B cell (primary cell): ENCODE measurements at regions not wholly inside any gene's neighbourhood (a gene's known extent, or its start where the extent isn't known, plus 50 kb on each side); places are given as distances from the start of the nearest gene placed in this dataset.

Experiments
- ATAC-seq: fragments of 200-7000 bp; cut with Tn5 transposase; one replicate; pipeline ENCODE4 v1.10.0; 2021; ENCODE audit warnings: low read depth, mild to moderate bottlenecking, moderate number of reproducible peaks, moderate library complexity
- CTCF ChIA-PET: fragments of 350-600 bp; sonication (Branson Sonifier 250); formaldehyde crosslinking; loops from one replicate; lab custom pipeline; 2021; ENCODE audit warnings: antibody characterized with exemption, inconsistent platforms; lab: Charles Lee
- POLR2A ChIA-PET: fragments of 350-600 bp; sonication (Branson Sonifier 250); formaldehyde crosslinking; loops from one replicate; lab custom pipeline; 2021; ENCODE audit warnings: antibody characterized with exemption; lab: Charles Lee
- DNase-seq: peaks from one replicate; pipeline ENCODE4 v3.0.0; 2013
- H2AFZ ChIP-seq: 2 replicates; pipeline ENCODE4 v1.6.1; 2012; ENCODE audit warnings: mild to moderate bottlenecking, low read depth, low read length; ENCODE audit not compliant: insufficient read depth, poor library complexity, severe bottlenecking
- H3K27ac ChIP-seq, 2 donors: 1 replicate in 1 of 2; 2 replicates in 1 of 2; pipeline ENCODE4 v1.5.1; 2012 to 2013; ENCODE audit warnings: low read length in 2 of 2, mild to moderate bottlenecking in 2 of 2, moderate library complexity in 1 of 2
- H3K27me3 ChIP-seq, 4 experiments: fragments of 200-600 bp in 1 of 4; sonication (generic) in 1 of 4; replicated peaks in 1 of 4; 1 replicate in 2 of 4; 2 replicates in 2 of 4; pipeline versions ENCODE4 v1.6.1 to v1.7.0; 2013 to 2016; ENCODE audit warnings: low read length in 3 of 4, mild to moderate bottlenecking in 2 of 4, mixed read lengths in 1 of 4, moderate library complexity in 1 of 4; ENCODE audit not compliant: insufficient read depth in 4 of 4, control insufficient read depth in 3 of 4; ENCODE audit errors: control extremely low read depth in 1 of 4
- H3K36me3 ChIP-seq, 2 experiments: replicated peaks in 1 of 2; 1 replicate in 1 of 2; 2 replicates in 1 of 2; pipeline versions ENCODE4 v1.6.1 to v1.7.1; 2013; ENCODE audit warnings: low read length in 1 of 2; ENCODE audit not compliant: insufficient read depth in 2 of 2, control insufficient read depth in 1 of 2; ENCODE audit errors: control extremely low read depth in 1 of 2, extremely low read depth in 1 of 2
- H3K4me1 ChIP-seq, 2 donors: fragments of 200-600 bp in 1 of 2; sonication (generic) in 1 of 2; 1 replicate in 1 of 2; 2 replicates in 1 of 2; pipeline versions ENCODE4 v1.5.1 to v1.6.1; 2013 to 2017; ENCODE audit warnings: low read length in 2 of 2; ENCODE audit not compliant: control insufficient read depth in 2 of 2, insufficient read depth in 2 of 2
- H3K4me2 ChIP-seq: replicated peaks from 2 replicates; pipeline ENCODE3; 2012; ENCODE audit warnings: mild to moderate bottlenecking, low read depth, low read length; ENCODE audit not compliant: poor library complexity, severe bottlenecking
- H3K4me3 ChIP-seq, 5 experiments: fragments of 200-600 bp in 1 of 5; sonication (generic) in 1 of 5; 1 replicate in 3 of 5; 2 replicates in 2 of 5; pipeline versions ENCODE4 v1.5.1 to v1.7.0; 2011 to 2016; ENCODE audit warnings: low read length in 4 of 5, mild to moderate bottlenecking in 4 of 5, low read depth in 2 of 5, control low read depth in 1 of 5, moderate library complexity in 1 of 5; ENCODE audit not compliant: insufficient read depth in 1 of 5; ENCODE audit errors: control extremely low read depth in 1 of 5, extremely low read depth in 1 of 5
- H3K79me2 ChIP-seq: fragments of 200-600 bp; sonication (generic); one replicate; pipeline ENCODE4 v1.6.0; 2016; ENCODE audit warnings: low read length; ENCODE audit not compliant: control insufficient read depth, insufficient read depth
- H3K9ac ChIP-seq: fragments of 200-600 bp; sonication (generic); 2 replicates; pipeline ENCODE4 v1.6.1; 2017; ENCODE audit warnings: mild to moderate bottlenecking, low read length, moderate library complexity
- H3K9me3 ChIP-seq, 3 donors: one replicate each; pipeline versions ENCODE4 v1.6.1 to v1.7.1; 2013; ENCODE audit warnings: low read length in 2 of 3; ENCODE audit not compliant: control insufficient read depth in 2 of 3, insufficient read depth in 1 of 3; ENCODE audit errors: control extremely low read depth in 1 of 3
- H4K20me1 ChIP-seq: 2 replicates; pipeline ENCODE4 v1.6.0; 2012; ENCODE audit warnings: mild to moderate bottlenecking, low read length; ENCODE audit not compliant: insufficient read depth, control insufficient read depth, poor library complexity, severe bottlenecking
- H3K27ac Mint-ChIP-seq: one replicate; pipeline ENCODE4 v1.8.0; 2021; ENCODE audit warnings: mixed read lengths
- H3K27me3 Mint-ChIP-seq: one replicate; pipeline ENCODE4 v1.8.0; 2021; ENCODE audit warnings: mixed read lengths
- H3K4me1 Mint-ChIP-seq: one replicate; pipeline ENCODE4 v1.8.0; 2021; ENCODE audit warnings: mixed read lengths
- H3K4me3 Mint-ChIP-seq: one replicate; pipeline ENCODE4 v1.8.0; 2021; ENCODE audit warnings: mixed read lengths
- H3K9me3 Mint-ChIP-seq: one replicate; pipeline ENCODE4 v1.8.0; 2022; ENCODE audit warnings: mixed read lengths; ENCODE audit not compliant: insufficient read depth
- CTCF ChIP-seq: fragments of 200-600 bp; IDR thresholded peaks from one replicate; pipeline ENCODE4 v1.8.0; 2022; ENCODE audit warnings: antibody characterized with exemption, mild to moderate bottlenecking
- EZH2 ChIP-seq: IDR thresholded peaks from 2 replicates; pipeline ENCODE4 v1.6.1; 2012; ENCODE audit warnings: borderline replicate concordance, low read depth, mild to moderate bottlenecking, moderate library complexity, low read length; ENCODE audit not compliant: insufficient read depth, poor library complexity, severe bottlenecking
- WGBS: methylation state at CpG from one replicate; pipeline ENCODE4 v1.1.5; 2013; ENCODE audit warnings: missing lambda C conversion rate; ENCODE audit not compliant: insufficient coverage; 5-methylcytosine and 5-hydroxymethylcytosine counted together
- intact Hi-C: fragments of 100-400 bp; cut with micrococcal nuclease; formaldehyde crosslinking; loops from one replicate; pipeline ENCODE4 v1.10.0; 2022

DNA sequence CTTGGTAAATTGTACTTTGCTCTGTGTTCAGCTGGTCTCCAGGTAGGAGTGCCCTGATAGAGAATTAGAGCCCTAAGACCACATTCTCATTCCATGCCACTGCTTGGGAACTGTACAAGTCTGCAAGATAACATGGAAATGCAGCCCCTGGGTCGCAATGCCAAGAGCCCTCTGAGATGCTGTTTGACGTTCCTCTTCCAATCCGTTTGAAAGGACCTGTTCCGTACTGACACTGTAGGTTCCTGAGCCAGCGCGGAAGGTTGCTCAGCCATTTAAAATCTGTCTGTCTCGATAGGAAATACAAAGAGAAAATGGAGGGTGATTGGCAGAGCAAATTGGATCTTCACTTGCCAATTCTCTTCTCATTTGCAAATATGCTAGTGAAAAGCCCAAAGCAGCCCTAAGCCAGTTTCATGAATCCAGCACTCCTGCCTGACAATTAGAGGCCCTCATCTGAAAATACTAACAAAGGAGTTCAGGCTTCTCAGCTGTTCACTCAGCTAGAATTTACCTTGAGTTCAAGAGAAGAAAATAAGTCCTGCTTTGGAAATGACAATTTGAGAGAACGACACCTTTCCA is 100.6 kb upstream of the AFDN start:
- DNase-seq (no peak), ATAC-seq (no peak)
- H3K27ac Mint-ChIP-seq, result no peak overlapping the region
- Histone ChIP-seq H2AFZ (no peak overlapping the region), H3K4me2 (no peak overlapping the region), H3K4me1 (no peaks in the 10 kb centered on the region), H4K20me1 (no peaks in the 10 kb centered on the region), H3K27ac (no peak overlapping the region), H3K36me3 (no peaks in the 10 kb centered on the region), H3K79me2 (no peaks in the 10 kb centered on the region), H3K9ac (no peak overlapping the region), H3K27me3 (peaks cover 0 to 15% (median 2%) of the 10 kb centered on the region in 4 experiments), H3K4me3 (no peak overlapping the region), H3K9me3 (peaks cover 0 to 14% (median 3%) of the 10 kb centered on the region in 3 donors)
- ChIA-PET CTCF (no interaction called here), POLR2A (no interaction called here)
- TF ChIP-seq EZH2 (no peak), CTCF (no peak)
- WGBS, result 91% methylated on average over 7 of the region's 8 CpGs
- H3K4me1 Mint-ChIP-seq, result no peaks in the 10 kb centered on the region
- H3K9me3 Mint-ChIP-seq, result peaks cover 4% of the 10 kb centered on the region
- no peak overlapping the region for H3K4me3 Mint-ChIP-seq
- intact Hi-C loops, result no loop called here
- peaks cover 36% of the 10 kb centered on the region for H3K27me3 Mint-ChIP-seq

DNA sequence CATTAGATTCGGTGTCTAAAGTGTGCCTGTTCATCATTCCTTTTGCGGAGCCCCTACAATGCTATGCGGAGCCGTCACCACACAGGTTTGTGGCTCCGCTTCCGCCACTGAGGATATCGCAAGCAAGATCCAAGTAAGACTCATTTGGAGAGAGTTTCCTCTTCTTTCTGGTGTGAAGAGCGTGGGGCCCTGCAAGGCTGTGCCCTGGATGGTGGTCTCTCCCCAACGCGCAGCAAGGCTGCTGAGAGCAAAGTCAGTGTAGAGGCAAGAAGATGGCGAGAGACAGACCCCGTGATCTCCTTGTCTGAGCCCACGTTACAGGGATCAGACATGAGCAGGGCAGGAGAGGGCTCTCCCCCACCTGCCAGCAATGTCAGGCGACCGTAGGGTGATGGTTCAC is 96.3 kb upstream of the AFDN start:
- no peak for TF ChIP-seq CTCF
- no peak for TF ChIP-seq EZH2
- CTCF ChIA-PET, result no interaction called here

More for the DNA sequence above, 96.3 kb upstream of the AFDN start:
- Histone ChIP-seq H3K36me3 (no peaks in the 10 kb centered on the region), H2AFZ (no peak overlapping the region), H4K20me1 (no peaks in the 10 kb centered on the region), H3K27me3 (no peaks in the 10 kb centered on the region), H3K79me2 (no peaks in the 10 kb centered on the region), H3K4me3 (no peak overlapping the region), H3K9ac (no peak overlapping the region), H3K4me1 (peaks cover 0 to 7% of the 10 kb centered on the region in 2 donors), H3K27ac (no peak overlapping the region), H3K9me3 (no peaks in the 10 kb centered on the region), H3K4me2 (no peak overlapping the region)
- peaks cover 4% of the 10 kb centered on the region for H3K9me3 Mint-ChIP-seq
- H3K4me3 Mint-ChIP-seq, result no peak overlapping the region
- H3K27ac Mint-ChIP-seq, result no peak overlapping the region
- POLR2A ChIA-PET, result no interaction called here
- WGBS, result 95% methylated on average over 15 of the region's 15 CpGs
- H3K4me1 Mint-ChIP-seq, result peaks cover 2% of the 10 kb centered on the region
- no peak for ATAC-seq
- intact Hi-C loops, result no loop called here
- peaks cover 31% of the 10 kb centered on the region for H3K27me3 Mint-ChIP-seq
- no peak for DNase-seq
